Activated naive CD4-positive, alpha-beta T cell treated with anti-CD3 and anti-CD28 coated beads, Interleukin-2, amount 10 ng/mL, durations not matched to agents 7 days and 5 days (primary cell): ENCODE measurements at regions not wholly inside any gene's neighbourhood (a gene's known extent, or its start where the extent isn't known, plus 50 kb on each side); places are given as distances from the start of the nearest gene placed in this dataset.
"Not testable (repeated sequence)": the region's sequence is repeated elsewhere in the genome, so short reads cannot be mapped to it uniquely, and the experiment has no call there.

Source experiments
- CTCF ChIA-PET: fragments of 350-600 bp; sonication (Branson Sonifier 250); formaldehyde crosslinking; loops from one replicate; lab custom pipeline; 2021; ENCODE audit warnings: antibody characterized with exemption; lab: Charles Lee
- DNase-seq: peaks from one replicate; pipeline ENCODE4 v3.0.0-alpha.2; 2020
- H3K27ac Mint-ChIP-seq: one replicate; pipeline ENCODE4 v1.8.0; 2021; ENCODE audit warnings: mild to moderate bottlenecking, moderate library complexity, mixed read lengths
- H3K27me3 Mint-ChIP-seq: one replicate; pipeline ENCODE4 v1.8.0; 2021; ENCODE audit warnings: mild to moderate bottlenecking, mixed read lengths
- H3K36me3 Mint-ChIP-seq: one replicate; pipeline ENCODE4 v1.8.0; 2021; ENCODE audit warnings: mixed read lengths
- H3K4me1 Mint-ChIP-seq: one replicate; pipeline ENCODE4 v1.8.0; 2021; ENCODE audit warnings: mixed read lengths
- H3K4me3 Mint-ChIP-seq: one replicate; pipeline ENCODE4 v1.8.0; 2021; ENCODE audit warnings: mild to moderate bottlenecking, moderate library complexity, mixed read lengths
- H3K9me3 Mint-ChIP-seq: one replicate; pipeline ENCODE4 v1.8.0; 2021; ENCODE audit warnings: mixed read lengths

- H3K4me3 Mint-ChIP-seq, H3K9me3 Mint-ChIP-seq, DNase-seq, H3K36me3 Mint-ChIP-seq, H3K27me3 Mint-ChIP-seq, H3K4me1 Mint-ChIP-seq, CTCF ChIA-PET, H3K27ac Mint-ChIP-seq: not testable (repeated sequence)
Measured at GRCh38 chr9:67066140-67066539, 73.8 kb upstream of the SPATA31A3 start.

GRCh38 chr9:67058898-67059715 lies 66.8 kb upstream of the SPATA31A3 start:
- H3K9me3 Mint-ChIP-seq, CTCF ChIA-PET, H3K36me3 Mint-ChIP-seq, H3K27ac Mint-ChIP-seq, H3K4me3 Mint-ChIP-seq, H3K4me1 Mint-ChIP-seq: not testable (repeated sequence)
- peaks cover 14% of the 10 kb centered on the region for H3K27me3 Mint-ChIP-seq
- peak; percentile 21 for DNase-seq
